ENCODE measurements at regions not wholly inside any gene's neighbourhood (a gene's known extent, or its start where the extent isn't known, plus 50 kb on each side); places are given as distances from the start of the nearest gene placed in this dataset.
"Not testable (repeated sequence)": the region's sequence is repeated elsewhere in the genome, so short reads cannot be mapped to it uniquely, and the experiment has no call there.

DNA sequence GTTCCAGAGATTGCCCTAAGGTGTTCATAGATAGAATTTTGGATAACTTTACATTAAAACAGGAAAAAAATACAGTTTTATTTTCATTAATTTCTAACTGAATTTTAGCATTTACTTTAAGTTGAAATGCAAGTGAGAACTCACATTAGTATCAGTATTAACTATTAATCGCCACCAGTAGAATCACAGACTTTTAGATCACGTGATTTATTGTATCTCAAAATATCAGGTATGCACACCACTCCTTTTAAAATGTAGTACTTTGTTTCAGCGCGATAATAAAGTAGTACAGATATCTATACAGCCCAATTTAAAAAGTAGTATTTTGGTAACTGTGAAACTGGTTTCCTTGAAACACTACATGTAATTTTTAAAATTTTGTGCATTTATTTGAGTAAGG lies 978.7 kb downstream of the DNAH5 start:
- no peak overlapping the region for H3K4me3 ChIP-seq (ENCODE audit: low read depth, low read length)
- TF ChIP-seq MYC (IDR thresholded peaks at IDR 0.05; ENCODE audit: low read depth, low read length) (no peak), POLR2A (IDR thresholded peaks at IDR 0.05; ENCODE audit: extremely low read depth, insufficient read length) (no peak)
- TF ChIP-seq, protein P1, sequence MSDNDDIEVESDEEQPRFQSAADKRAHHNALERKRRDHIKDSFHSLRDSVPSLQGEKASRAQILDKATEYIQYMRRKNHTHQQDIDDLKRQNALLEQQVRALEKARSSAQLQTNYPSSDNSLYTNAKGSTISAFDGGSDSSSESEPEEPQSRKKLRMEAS (IDR thresholded peaks at IDR 0.05; ENCODE audit: low read depth, low read length) = no peak
- TF ChIP-seq, protein P2, sequence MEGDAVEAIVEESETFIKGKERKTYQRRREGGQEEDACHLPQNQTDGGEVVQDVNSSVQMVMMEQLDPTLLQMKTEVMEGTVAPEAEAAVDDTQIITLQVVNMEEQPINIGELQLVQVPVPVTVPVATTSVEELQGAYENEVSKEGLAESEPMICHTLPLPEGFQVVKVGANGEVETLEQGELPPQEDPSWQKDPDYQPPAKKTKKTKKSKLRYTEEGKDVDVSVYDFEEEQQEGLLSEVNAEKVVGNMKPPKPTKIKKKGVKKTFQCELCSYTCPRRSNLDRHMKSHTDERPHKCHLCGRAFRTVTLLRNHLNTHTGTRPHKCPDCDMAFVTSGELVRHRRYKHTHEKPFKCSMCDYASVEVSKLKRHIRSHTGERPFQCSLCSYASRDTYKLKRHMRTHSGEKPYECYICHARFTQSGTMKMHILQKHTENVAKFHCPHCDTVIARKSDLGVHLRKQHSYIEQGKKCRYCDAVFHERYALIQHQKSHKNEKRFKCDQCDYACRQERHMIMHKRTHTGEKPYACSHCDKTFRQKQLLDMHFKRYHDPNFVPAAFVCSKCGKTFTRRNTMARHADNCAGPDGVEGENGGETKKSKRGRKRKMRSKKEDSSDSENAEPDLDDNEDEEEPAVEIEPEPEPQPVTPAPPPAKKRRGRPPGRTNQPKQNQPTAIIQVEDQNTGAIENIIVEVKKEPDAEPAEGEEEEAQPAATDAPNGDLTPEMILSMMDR (IDR thresholded peaks at IDR 0.05; ENCODE audit: low read depth, low read length) = no peak
- no peak for DNase-seq (ENCODE audit: low read depth)

DNA sequence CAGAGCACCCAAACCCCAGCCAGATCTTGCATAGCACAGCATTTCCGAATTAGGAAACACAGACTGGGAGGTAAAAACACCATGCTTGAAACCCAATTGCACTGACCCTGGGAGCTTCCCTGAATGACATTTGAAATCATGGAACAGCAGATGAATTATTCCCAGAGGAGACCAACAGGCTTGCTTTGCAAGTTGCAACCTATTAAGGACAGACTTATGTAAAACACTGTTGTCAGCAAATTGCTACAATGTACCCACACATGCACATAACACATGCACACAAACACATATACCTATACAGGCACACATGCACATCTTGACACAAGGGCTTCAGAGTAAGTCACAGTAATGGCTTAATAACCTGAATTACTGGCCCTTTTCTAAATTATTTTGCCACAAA lies 984.8 kb downstream of the DNAH5 start:
- H3K4me3 ChIP-seq (ENCODE audit: low read depth, low read length) = no peak overlapping the region
- no peak for DNase-seq (ENCODE audit: low read depth)
- TF ChIP-seq, protein P2 (IDR thresholded peaks at IDR 0.05; ENCODE audit: low read depth, low read length) = no peak
- TF ChIP-seq POLR2A (IDR thresholded peaks at IDR 0.05; ENCODE audit: extremely low read depth, insufficient read length) (no peak), MYC (IDR thresholded peaks at IDR 0.05; ENCODE audit: low read depth, low read length) (no peak)
- TF ChIP-seq, protein P1 (IDR thresholded peaks at IDR 0.05; ENCODE audit: low read depth, low read length) = no peak

DNA sequence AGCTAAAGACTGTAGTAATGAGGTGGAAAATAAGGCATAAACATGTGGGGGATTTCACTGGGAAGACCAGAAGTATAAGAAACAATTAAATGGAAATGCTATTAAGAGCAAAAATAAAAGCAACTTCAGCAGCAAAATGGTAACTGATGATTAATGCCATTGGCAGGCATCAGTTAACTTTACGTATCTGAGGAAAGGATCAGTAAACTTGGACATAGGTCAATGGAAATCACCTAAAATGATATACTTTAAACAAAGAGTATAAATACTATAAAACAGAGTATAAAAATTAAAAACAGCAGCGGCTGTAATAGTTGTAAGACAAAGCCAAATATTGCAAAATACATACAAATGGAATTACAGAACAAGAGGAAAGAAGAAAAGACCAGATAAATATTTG lies 992.1 kb downstream of the DNAH5 start:
- no peak for DNase-seq (ENCODE audit: low read depth)
- no peak overlapping the region for H3K4me3 ChIP-seq (ENCODE audit: low read depth, low read length)
- TF ChIP-seq, protein P2 (IDR thresholded peaks at IDR 0.05; ENCODE audit: low read depth, low read length) = no peak
- TF ChIP-seq, protein P1 (IDR thresholded peaks at IDR 0.05; ENCODE audit: low read depth, low read length) = no peak
- no peak for TF ChIP-seq POLR2A (IDR thresholded peaks at IDR 0.05; ENCODE audit: extremely low read depth, insufficient read length)
- TF ChIP-seq MYC (IDR thresholded peaks at IDR 0.05; ENCODE audit: low read depth, low read length) = no peak

DNA sequence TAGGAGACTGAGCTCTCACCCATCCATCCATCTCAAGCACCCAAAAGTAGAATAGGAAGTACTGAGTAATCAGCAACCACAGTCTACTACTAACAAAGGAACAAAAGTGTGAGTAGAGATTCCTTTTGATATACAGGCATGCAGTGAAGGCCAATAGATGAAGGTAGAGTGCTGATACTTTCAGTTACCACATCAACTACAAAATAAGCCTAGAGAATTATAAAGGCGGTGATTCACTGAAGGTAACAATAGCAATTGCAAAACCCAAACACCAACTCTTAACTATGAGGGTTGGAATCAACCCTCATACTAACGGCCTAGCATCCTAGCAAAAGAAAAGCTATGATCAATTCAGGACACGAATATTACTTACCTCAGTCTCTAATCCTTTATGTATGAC lies 992.6 kb downstream of the DNAH5 start:
- TF ChIP-seq, protein P1 (IDR thresholded peaks at IDR 0.05; ENCODE audit: low read depth, low read length) = no peak
- no peak for TF ChIP-seq POLR2A (IDR thresholded peaks at IDR 0.05; ENCODE audit: extremely low read depth, insufficient read length)
- H3K4me3 ChIP-seq (ENCODE audit: low read depth, low read length) = no peak overlapping the region
- DNase-seq (ENCODE audit: low read depth) = no peak

DNA sequence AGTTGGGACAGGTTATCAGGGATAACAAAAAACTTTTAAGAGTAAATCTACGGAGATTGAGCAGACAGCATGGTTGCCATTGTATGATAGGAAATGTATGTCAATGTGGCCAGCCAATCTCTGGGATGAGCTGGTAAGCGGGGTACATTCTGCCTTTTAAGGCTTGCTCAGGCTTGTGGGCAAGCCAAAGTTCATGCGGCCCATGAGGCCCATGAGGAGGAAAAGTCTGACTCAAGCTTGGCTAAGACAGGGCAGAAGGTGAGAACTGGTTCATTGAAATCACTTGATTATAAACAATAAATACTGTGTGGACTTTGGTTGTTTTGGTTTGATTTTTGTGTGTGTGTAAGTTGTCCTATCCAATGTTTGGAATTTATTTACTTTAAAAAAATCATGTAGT lies 997.1 kb downstream of the DNAH5 start:
- DNase-seq (ENCODE audit: low read depth) = no peak
- TF ChIP-seq, protein P1 (IDR thresholded peaks at IDR 0.05; ENCODE audit: low read depth, low read length) = no peak
- TF ChIP-seq, protein P2 (IDR thresholded peaks at IDR 0.05; ENCODE audit: low read depth, low read length) = no peak
- TF ChIP-seq POLR2A (IDR thresholded peaks at IDR 0.05; ENCODE audit: extremely low read depth, insufficient read length) (no peak), MYC (IDR thresholded peaks at IDR 0.05; ENCODE audit: low read depth, low read length) (no peak)
- H3K4me3 ChIP-seq (ENCODE audit: low read depth, low read length) = no peak overlapping the region

DNA sequence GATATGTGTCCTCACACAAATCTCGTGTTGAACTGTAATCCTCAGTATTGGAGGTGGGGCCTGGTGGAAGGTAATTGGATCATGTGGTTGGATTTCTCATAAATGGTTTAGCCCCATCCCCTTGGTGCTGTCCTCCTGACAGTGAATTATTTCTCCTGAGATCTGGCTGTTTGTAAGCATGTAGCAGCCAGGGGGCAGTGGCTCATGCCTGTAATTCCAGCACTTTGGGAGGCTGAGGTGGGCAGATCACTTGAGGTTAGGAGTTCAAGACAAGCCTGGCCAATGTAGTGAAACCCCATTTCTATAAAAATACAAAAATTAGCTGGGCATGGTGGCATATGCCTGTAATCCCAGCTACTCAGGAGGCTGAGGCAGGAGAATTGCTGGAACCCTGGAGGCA lies 999.0 kb downstream of the DNAH5 start:
- not testable (repeated sequence) for DNase-seq (ENCODE audit: low read depth); H3K4me3 ChIP-seq (ENCODE audit: low read depth, low read length)

DNA sequence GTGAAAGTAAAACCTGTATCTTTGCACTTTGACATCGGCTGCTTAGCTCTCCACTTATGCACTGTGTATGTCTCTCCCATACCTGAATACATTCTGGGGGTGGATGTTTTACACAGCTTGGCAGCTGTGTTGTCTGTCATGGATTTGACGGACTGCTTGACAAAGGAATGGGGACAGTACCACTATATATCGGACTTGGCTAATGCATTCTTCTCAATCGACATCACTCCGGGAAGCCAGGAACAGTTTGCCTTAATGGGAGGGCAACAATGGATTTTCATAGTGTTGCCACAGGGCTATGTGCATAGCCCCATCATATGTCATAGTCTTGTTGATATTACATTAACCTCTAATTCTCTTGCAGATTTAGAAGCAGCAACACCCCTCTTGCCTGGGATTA lies 1008.3 kb downstream of the DNAH5 start:
- no peak for DNase-seq (ENCODE audit: low read depth)
- H3K4me3 ChIP-seq (ENCODE audit: low read depth, low read length) = no peak overlapping the region
- TF ChIP-seq, protein P2 (IDR thresholded peaks at IDR 0.05; ENCODE audit: low read depth, low read length) = no peak
- TF ChIP-seq MYC (IDR thresholded peaks at IDR 0.05; ENCODE audit: low read depth, low read length) = no peak
- TF ChIP-seq POLR2A (IDR thresholded peaks at IDR 0.05; ENCODE audit: extremely low read depth, insufficient read length) = no peak
- TF ChIP-seq, protein P1 (IDR thresholded peaks at IDR 0.05; ENCODE audit: low read depth, low read length) = no peak
